ENCODE measurements at regions not wholly inside any gene's neighbourhood (a gene's known extent, or its start where the extent isn't known, plus 50 kb on each side); places are given as distances from the start of the nearest gene placed in this dataset.
"Not testable (repeated sequence)": the region's sequence is repeated elsewhere in the genome, so short reads cannot be mapped to it uniquely, and the experiment has no call there.

DNA sequence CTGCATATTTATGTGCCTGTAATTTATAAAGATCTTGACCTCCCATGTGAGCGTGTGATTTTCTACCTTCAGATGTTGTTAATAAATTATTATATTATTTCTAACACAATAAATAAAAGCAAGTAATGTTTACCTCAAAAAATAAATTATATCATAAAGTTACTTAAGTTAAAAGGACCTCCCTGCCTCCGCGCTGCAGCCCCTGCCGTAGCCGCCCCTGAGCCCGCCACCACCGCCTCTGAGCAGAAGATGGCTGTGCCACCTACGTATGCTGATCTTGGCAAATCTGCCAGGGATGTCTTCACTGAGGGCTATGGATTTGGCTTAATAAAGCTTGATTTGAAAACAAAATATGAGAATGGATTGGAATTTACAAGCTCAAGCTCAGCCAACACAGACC lies 119.6 kb upstream of the BRWD3 start:
- H3K4me3 ChIP-seq (ENCODE audit: control insufficient read depth, low read depth, low read length): no peak overlapping the region
- DNase-seq (ENCODE audit: low read depth): no peak
- TF ChIP-seq, protein P1, sequence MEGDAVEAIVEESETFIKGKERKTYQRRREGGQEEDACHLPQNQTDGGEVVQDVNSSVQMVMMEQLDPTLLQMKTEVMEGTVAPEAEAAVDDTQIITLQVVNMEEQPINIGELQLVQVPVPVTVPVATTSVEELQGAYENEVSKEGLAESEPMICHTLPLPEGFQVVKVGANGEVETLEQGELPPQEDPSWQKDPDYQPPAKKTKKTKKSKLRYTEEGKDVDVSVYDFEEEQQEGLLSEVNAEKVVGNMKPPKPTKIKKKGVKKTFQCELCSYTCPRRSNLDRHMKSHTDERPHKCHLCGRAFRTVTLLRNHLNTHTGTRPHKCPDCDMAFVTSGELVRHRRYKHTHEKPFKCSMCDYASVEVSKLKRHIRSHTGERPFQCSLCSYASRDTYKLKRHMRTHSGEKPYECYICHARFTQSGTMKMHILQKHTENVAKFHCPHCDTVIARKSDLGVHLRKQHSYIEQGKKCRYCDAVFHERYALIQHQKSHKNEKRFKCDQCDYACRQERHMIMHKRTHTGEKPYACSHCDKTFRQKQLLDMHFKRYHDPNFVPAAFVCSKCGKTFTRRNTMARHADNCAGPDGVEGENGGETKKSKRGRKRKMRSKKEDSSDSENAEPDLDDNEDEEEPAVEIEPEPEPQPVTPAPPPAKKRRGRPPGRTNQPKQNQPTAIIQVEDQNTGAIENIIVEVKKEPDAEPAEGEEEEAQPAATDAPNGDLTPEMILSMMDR (IDR thresholded peaks at IDR 0.05; ENCODE audit: control insufficient read depth, insufficient read depth, low read depth, low read length, missing control alignments): no peak

DNA sequence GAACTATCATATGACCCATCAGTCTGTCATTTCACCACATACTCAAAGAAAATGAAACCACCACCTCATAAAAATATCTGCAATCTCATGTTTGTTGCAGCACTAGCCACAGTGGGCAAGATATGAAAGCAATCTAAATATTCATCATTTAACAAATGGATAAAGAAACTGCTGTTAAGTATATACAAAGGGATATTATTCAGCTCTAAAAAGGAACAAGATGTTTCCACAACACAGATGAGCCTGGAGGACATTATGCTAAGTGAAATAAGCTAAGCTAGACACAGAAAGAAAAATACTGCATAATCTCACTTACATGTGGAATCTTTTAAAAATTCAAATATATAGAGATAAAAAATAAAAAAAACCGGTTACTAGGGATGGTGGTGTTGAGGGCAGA lies 108.2 kb upstream of the BRWD3 start:
- DNase-seq (ENCODE audit: low read depth): no peak
- H3K4me3 ChIP-seq (ENCODE audit: control insufficient read depth, low read depth, low read length): no peak overlapping the region
- TF ChIP-seq, protein P1 (IDR thresholded peaks at IDR 0.05; ENCODE audit: control insufficient read depth, insufficient read depth, low read depth, low read length, missing control alignments): no peak

DNA sequence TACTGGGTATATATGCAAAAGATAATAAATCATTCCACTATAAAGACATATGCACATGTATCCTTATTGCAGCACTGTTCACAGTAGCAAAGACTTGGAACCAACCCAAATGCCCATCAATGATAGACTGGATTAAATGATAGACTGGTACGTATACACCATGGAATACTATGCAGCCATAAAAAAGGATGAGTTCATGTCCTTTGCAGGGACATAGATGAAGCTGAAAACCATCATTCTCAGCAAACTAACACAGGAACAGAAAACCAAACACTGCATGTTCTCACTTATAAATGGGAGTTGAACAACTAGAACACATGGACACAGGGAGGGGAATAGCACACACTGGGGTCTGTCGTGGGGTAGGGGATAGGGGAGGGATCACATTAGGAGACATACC lies 102.7 kb upstream of the BRWD3 start:
- DNase-seq (ENCODE audit: low read depth); H3K4me3 ChIP-seq (ENCODE audit: control insufficient read depth, low read depth, low read length): not testable (repeated sequence)

DNA sequence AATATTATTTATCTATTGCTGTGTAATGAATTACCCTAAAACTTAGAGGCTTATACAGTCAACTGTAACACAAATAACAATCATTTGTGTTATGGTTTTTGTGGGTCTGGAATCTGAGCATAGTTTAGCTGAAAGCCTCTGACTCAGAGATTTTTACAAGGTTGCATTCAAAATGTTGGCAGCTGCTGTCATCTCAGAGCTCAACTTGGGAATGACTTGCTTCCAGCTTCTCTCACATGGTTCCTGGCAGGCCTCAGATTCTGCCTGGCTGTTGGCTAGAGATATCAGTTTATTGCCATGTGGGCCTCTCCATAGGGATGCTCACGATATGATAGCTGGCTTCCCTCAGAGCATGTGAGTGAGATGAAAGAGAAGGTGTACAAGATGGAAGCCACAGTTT lies 70.2 kb upstream of the BRWD3 start:
- DNase-seq (ENCODE audit: low read depth): peak; percentile 27
- H3K4me3 ChIP-seq (ENCODE audit: control insufficient read depth, low read depth, low read length): no peak overlapping the region
- TF ChIP-seq, protein P1 (IDR thresholded peaks at IDR 0.05; ENCODE audit: control insufficient read depth, insufficient read depth, low read depth, low read length, missing control alignments): no peak

DNA sequence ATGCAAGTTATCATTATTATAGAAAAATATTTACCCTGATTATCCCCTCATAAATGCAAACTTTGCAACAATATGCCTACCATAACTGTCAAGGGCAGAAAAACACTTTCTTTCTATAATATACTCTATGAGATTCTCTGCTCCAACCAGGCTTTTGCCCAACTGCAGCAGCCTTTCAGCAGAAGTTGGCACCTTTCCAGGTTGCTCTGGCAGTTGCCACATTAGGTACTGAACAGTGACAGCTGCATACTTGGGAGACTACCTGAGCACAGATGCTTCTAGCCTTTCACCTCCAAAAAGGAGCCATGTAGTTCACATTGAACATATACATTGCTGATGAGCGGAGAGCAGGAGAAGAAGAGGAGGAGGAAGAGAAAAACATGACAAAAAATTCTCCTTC lies 69.5 kb upstream of the BRWD3 start:
- TF ChIP-seq, protein P1 (IDR thresholded peaks at IDR 0.05; ENCODE audit: control insufficient read depth, insufficient read depth, low read depth, low read length, missing control alignments): no peak
- no peak for DNase-seq (ENCODE audit: low read depth)
- no peak overlapping the region for H3K4me3 ChIP-seq (ENCODE audit: control insufficient read depth, low read depth, low read length)

DNA sequence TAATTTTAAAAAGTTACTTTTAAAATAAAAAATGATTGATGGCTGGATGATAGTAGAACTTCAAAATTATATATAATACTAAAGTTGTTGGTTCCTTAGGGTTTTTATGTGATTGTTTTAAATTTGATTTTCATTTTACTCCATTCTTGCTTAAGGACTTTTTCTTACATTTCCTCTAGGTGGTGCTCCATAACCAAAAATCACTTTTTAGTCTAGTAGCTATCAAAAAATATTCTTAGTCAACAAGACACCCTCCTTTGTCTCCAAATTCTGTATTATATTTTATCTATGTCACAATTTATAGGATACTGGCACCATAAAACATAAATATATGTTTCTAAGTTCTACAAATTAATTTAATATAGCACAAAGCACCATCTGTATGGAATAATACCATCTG lies 67.2 kb upstream of the BRWD3 start:
- peak; percentile 16 for DNase-seq (ENCODE audit: low read depth)
- TF ChIP-seq, protein P1 (IDR thresholded peaks at IDR 0.05; ENCODE audit: control insufficient read depth, insufficient read depth, low read depth, low read length, missing control alignments): peak; percentile 38
- no peak overlapping the region for H3K4me3 ChIP-seq (ENCODE audit: control insufficient read depth, low read depth, low read length)
